ENCODE measurements at regions not wholly inside any gene's neighbourhood (a gene's known extent, or its start where the extent isn't known, plus 50 kb on each side); places are given as distances from the start of the nearest gene placed in this dataset.

DNA sequence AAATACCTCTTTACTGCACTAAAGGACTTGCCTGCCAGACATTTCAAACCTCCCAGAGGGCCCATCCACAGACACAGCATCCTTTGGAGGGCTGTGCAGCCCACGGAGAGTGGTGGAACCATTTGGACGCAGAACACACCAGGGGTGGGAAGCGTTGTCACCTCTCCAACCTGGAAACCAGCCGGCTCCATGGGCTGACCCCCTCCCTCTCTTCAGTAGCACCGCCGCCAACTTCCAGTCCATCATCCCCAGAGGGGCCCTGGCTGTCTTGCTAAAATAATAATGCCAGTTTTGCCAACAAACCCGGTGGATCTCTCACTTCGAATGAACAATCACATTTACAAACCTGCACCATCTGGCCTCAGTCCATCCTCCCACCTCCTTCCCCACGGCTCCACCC is 203.9 kb downstream of the FBXO15 start:
- H3K27me3 Mint-ChIP-seq (ENCODE audit: low read depth): peaks cover 5% of the 10 kb centered on the region
- peaks cover 9% of the 10 kb centered on the region for H3K9me3 Mint-ChIP-seq
- H3K4me1 Mint-ChIP-seq: peaks cover 23% of the 10 kb centered on the region
- no peaks in the 10 kb centered on the region for H3K36me3 Mint-ChIP-seq (ENCODE audit: low read depth)
- no peak overlapping the region for H3K4me3 Mint-ChIP-seq
- H3K27ac Mint-ChIP-seq: no peak overlapping the region
- TF ChIP-seq, protein P1, sequence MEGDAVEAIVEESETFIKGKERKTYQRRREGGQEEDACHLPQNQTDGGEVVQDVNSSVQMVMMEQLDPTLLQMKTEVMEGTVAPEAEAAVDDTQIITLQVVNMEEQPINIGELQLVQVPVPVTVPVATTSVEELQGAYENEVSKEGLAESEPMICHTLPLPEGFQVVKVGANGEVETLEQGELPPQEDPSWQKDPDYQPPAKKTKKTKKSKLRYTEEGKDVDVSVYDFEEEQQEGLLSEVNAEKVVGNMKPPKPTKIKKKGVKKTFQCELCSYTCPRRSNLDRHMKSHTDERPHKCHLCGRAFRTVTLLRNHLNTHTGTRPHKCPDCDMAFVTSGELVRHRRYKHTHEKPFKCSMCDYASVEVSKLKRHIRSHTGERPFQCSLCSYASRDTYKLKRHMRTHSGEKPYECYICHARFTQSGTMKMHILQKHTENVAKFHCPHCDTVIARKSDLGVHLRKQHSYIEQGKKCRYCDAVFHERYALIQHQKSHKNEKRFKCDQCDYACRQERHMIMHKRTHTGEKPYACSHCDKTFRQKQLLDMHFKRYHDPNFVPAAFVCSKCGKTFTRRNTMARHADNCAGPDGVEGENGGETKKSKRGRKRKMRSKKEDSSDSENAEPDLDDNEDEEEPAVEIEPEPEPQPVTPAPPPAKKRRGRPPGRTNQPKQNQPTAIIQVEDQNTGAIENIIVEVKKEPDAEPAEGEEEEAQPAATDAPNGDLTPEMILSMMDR (IDR thresholded peaks at IDR 0.05; ENCODE audit: unreplicated experiment in 3 of 3): no peak

DNA sequence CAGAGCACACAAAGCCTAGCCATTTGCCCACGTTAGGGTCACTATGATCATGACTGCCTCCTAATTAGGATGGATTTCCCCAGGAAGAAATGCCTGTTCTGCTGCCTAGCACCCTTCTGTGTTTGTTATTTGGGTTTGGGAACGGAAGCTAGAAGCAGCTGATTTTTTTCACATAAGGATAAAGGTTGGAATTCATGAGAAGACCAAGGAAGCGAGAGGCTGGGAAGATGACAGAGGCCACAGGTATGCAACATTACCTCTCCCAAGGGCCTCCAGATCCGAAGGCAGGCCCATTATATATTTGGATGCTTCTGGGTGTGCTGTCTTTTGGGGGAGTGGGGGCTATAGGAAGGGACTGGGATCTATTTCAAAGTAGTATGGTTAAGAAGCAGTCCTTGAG is 204.7 kb downstream of the FBXO15 start:
- H3K9me3 Mint-ChIP-seq: peaks cover 4% of the 10 kb centered on the region
- H3K4me3 Mint-ChIP-seq: no peak overlapping the region
- peaks cover 5% of the 10 kb centered on the region for H3K27me3 Mint-ChIP-seq (ENCODE audit: low read depth)
- TF ChIP-seq, protein P1 (IDR thresholded peaks at IDR 0.05; ENCODE audit: unreplicated experiment in 3 of 3): no peak
- no peaks in the 10 kb centered on the region for H3K36me3 Mint-ChIP-seq (ENCODE audit: low read depth)
- H3K27ac Mint-ChIP-seq: no peak overlapping the region
- H3K4me1 Mint-ChIP-seq: peaks cover 19% of the 10 kb centered on the region

DNA sequence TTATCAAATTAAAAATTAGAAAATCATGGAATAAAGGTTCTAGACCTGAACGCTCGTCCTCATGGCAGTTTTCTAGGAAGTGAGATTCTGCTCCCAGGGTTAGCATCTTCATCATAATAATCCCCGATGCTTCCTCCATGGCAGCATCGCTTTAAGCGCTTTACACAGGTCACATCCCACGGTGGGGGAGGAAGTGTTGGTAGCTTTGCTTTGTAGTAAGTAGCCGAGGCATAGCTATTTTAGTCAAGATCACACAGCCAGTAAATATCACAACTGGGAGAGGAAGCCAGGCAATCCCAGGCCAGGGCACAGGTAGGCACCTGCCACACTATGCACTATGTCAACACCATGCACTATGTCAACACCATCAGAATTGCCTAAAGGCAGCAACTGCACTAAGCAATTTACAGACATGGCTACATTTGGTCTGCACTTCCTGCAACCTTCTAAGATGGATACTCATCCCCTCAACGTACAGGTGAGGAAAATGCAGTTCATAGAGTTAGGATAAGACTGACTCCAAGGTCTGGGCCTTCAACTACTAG is 205.5 kb downstream of the FBXO15 start:
- H3K4me1 Mint-ChIP-seq: peaks cover 12% of the 10 kb centered on the region
- H3K4me3 Mint-ChIP-seq: no peak overlapping the region
- H3K36me3 Mint-ChIP-seq (ENCODE audit: low read depth): no peaks in the 10 kb centered on the region
- TF ChIP-seq, protein P1 (IDR thresholded peaks at IDR 0.05; ENCODE audit: unreplicated experiment in 3 of 3): no peak
- peaks cover 8% of the 10 kb centered on the region for H3K27me3 Mint-ChIP-seq (ENCODE audit: low read depth)
- H3K9me3 Mint-ChIP-seq: no peaks in the 10 kb centered on the region
- H3K27ac Mint-ChIP-seq: no peak overlapping the region

DNA sequence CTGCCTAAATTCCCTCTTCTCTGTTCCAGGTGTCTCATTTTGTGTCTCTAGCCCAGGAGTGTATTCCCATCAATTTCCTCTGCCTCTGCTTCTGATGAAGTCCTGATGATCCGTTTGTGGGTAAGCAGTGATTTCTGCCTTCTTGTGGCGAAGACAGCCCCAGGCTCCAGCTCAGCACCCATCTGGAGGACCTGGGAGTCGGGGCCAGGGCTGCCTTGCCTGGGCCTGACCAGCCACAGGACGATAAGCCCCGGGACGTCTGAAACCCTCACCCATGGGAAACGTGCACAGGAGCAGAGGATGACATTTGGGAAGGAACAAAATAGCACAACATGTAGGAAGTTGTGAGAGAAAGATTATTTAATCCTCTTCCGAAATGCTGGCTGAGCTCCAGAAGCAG is 206.9 kb downstream of the FBXO15 start:
- H3K4me3 Mint-ChIP-seq: no peak overlapping the region
- TF ChIP-seq, protein P1 (IDR thresholded peaks at IDR 0.05; ENCODE audit: unreplicated experiment in 3 of 3): no peak
- H3K36me3 Mint-ChIP-seq (ENCODE audit: low read depth): no peaks in the 10 kb centered on the region
- no peaks in the 10 kb centered on the region for H3K4me1 Mint-ChIP-seq
- H3K9me3 Mint-ChIP-seq: no peaks in the 10 kb centered on the region
- H3K27ac Mint-ChIP-seq: no peak overlapping the region
- H3K27me3 Mint-ChIP-seq (ENCODE audit: low read depth): peaks cover 9% of the 10 kb centered on the region

DNA sequence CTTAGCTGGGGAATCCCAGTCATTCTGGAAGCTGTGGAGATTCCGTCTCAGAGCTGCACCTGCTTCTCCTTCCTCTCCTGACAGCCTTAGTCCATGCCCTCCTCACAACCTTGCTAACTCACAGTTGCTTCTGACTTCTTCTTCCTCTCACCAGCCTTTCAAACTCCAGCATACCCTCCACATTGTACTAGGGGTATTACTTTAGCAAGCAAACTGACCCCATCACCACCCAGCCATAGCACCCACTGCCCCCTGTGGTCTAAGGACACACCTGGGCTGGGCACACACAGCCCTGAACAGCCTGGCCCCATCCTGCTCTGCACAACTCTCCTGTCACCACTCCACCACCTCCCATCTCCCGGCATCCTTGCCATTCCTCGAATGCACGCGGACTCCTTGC is 208.2 kb downstream of the FBXO15 start:
- Mint-ChIP-seq H3K27me3 (ENCODE audit: low read depth) (peaks cover 9% of the 10 kb centered on the region), H3K4me3 (no peak overlapping the region), H3K4me1 (no peaks in the 10 kb centered on the region), H3K36me3 (ENCODE audit: low read depth) (no peaks in the 10 kb centered on the region), H3K9me3 (no peaks in the 10 kb centered on the region), H3K27ac (no peak overlapping the region)
- TF ChIP-seq, protein P1 (IDR thresholded peaks at IDR 0.05; ENCODE audit: unreplicated experiment in 3 of 3): no peak

DNA sequence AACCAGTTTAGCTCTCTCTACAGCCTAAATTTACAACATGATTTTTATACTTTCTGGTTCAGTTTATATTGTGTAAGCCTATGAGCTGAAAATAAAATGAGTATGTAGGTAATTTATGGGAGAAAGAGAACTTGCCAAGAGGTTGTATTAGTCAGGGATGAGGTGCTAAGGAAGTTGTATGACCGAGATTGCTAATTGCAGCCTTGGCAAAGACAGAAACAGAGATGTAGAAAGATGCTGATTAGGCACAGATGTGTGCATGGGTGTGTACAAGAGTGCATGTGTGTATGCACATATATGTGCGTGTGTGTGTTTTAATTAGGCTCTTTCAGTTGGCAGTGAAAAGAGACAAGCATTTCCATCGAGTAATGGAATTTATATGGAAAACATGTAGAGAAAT is 213.9 kb downstream of the FBXO15 start:
- peaks cover 4% of the 10 kb centered on the region for H3K27me3 Mint-ChIP-seq (ENCODE audit: low read depth)
- no peak overlapping the region for H3K27ac Mint-ChIP-seq
- TF ChIP-seq, protein P1 (IDR thresholded peaks at IDR 0.05; ENCODE audit: unreplicated experiment in 3 of 3): no peak
- no peaks in the 10 kb centered on the region for H3K4me1 Mint-ChIP-seq
- no peak overlapping the region for H3K4me3 Mint-ChIP-seq
- no peaks in the 10 kb centered on the region for H3K9me3 Mint-ChIP-seq
- H3K36me3 Mint-ChIP-seq (ENCODE audit: low read depth): no peaks in the 10 kb centered on the region

All from nephron (organoid).